Activated CD4-positive, alpha-beta T cell treated with anti-CD3 and anti-CD28 coated beads, Interleukin-2, amount 50 U/mL, for 4 hours (primary cell): ENCODE measurements at regions not wholly inside any gene's neighbourhood (a gene's known extent, or its start where the extent isn't known, plus 50 kb on each side); places are given as distances from the start of the nearest gene placed in this dataset.

Experiments used
- DNase-seq, 2 experiments: peaks; one replicate each; pipeline ENCODE4 v3.0.0-alpha.2; 2020

DNA sequence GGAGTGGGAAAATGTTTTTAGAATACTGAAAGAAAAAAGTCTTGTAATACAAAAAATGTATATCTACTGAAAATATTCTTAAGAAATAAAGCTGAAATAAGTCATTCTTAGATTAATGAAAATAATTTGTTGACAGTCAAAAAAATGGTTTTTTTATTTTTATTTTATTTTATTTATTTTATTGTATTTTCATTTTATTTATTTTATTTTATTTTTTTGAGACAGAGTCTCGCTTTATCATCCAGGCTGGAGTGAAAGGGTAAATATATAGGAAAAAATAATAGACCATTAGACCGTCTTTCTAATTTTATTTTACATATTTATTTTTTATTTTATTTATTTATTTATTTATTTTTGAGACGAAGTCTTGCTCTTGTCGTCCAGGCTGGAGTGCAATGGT lies 1583.6 kb upstream of the TMEFF2 start:
- DNase-seq: no peak

DNA sequence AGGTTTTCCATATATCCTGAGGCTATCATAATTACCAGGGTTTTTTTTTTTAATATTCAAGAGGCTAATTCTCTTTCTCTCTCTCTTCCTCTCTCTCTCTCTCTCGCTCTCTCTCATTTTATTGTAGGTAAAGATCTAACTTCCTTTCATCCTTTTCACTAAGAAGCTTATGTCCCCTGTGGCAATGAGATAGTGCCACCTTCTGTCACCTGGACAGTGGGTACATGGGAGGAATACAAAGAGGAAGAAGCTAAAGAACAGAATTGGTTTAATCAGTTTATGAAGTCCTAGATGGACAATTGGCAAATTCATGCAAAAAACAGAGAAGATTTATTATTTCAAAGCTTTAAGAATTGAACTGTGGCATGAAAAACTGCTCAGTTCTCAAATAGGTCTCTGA lies 1582.3 kb upstream of the TMEFF2 start:
- no peak for DNase-seq

DNA sequence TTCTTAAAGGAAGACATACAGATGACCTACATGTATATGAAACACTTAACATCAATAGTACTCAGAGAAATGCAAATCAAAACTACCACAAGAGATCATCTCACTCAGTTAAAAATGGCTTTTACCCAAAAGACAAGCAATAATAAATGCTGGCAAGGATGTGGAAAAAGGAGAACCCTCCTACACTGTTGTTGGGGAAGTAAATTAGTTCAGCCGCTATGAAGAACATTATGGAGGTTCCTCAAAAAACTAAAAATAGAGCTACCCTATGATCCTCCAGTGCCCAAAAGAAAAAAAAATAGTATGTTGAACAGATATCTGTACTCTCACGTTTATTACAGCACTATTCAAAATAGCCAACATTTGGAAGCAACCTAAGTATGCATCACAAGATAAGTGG lies 1579.4 kb upstream of the TMEFF2 start:
- DNase-seq: no peak

DNA sequence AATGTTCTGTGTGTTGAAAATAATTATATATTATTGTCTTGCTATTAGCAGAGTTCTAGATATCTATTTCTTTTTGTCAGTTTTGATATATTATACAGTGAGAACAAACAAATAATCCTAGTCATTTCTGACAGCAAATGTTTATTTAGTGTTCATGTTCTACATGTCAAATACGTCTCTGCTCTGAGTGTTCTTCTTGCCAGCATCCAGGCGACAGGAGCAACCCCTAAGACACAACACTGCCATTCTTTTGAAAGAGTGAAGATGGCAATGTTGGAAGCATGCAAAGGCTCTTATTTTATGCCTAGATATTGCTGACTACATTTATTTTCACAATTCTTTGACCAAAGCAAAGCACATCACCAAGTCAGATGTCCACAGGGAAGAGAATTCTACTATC lies 1556.6 kb upstream of the TMEFF2 start:
- DNase-seq: no peak

DNA sequence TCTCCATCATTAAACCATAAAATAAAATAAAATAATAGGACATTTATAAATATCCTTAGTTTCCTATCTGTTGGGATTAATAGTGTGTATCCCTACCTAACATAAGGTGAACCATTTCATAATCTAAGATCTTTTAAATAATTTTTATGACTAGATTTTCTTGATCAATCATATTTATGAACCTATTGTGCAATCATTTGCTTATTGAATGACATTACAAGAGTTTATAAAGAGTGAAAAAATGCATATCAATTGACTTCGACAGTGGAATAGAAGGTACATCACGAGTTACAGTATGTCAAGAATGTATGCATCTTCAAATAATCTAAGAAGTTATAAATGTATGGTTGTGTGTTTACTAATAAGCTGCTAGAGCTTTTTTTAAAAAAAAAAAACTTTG lies 1554.8 kb upstream of the TMEFF2 start:
- DNase-seq: no peak

DNA sequence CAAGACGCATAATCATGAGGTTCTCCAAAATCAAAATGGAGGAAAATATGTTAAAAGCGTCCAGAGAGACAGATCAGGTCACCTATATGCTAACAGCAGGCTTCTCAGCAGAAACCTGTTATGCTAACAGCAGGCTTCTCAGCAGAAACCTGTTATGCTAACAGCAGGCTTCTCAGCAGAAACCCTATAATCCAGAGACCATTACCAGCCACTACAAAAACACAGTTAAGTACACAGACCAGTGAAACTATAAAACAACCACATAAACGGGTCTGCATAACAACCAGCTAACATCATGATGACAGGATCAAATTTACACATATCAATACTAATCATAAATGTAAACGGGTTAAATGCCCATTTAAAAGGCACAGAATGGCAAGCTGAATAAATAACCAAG lies 1548.4 kb upstream of the TMEFF2 start:
- no peak for DNase-seq

DNA sequence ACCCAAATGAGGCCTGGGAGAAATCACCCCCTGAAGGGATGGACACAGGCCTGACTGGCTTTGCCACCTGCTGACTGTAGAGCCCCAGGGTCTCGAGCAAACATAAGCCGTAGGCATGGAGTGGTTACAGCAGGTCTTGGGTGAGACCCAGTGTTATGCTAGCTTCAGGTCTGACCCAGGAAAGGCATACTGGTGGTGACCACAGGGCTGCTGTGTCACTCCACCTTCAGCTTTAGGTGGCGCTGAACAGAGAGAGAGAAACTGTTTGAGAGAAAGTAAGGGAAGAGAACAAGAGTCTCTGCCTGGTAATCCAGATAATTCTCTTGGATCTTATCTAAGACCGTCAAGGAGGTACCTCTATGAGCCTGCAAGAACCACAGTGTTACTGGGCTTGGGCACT lies 1544.2 kb upstream of the TMEFF2 start:
- DNase-seq: no peak

DNA sequence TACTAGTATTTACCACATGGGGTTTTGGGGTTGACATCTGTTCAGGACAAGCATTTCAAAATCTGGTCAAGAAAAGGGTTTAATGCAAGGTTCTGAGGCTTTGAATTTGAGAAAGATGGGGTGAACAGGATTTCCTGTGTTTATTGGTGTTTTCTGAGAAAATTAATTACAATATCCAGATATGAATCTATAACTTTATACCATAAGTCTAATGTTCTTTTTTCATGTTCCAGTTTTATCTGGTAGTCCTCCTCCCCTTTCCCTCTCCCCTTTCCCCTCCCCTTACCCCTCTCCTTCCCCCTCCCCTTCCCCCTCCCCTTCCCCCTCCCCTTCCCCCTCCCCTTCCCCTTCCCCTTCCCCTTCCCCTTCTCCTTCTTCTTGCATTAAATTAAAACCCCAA lies 1518.2 kb upstream of the TMEFF2 start:
- DNase-seq: no peak

DNA sequence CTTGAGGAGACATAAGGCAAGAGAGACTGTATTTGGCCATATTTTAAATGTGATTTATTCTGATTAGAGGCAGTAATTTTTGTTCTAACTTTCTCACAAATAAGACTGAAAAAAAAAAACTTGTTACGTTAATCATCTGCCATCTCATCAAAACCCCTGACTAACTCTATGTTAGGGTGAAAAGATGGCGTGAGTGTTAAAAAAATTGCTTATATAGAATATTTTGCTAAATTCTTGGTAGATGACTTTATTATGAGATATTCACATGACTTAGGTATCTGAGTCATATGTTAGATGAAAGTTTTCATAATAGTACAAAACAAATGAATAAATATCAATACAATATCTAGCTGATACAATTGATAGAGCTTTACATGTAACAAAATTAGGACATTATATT lies 1508.7 kb upstream of the TMEFF2 start:
- no peak for DNase-seq

DNA sequence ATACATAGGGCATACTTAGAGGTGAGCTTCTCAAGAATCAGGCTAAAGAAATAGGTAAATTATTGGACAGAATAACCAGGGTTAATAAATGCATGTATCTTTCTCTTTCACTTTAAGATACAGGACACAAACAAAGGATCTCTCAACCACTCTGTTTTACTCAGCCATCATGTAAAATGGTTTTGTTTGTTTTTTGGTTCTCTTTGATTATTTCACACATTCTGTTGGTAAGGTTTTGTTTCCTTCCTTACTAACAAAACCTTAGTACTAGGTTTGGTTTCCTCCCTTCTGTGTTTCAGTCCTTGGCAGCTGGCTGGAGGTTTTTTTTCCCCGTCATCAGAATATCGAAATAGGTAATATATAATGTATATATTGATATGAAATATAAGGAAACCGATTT lies 1506.8 kb upstream of the TMEFF2 start:
- DNase-seq: no peak

DNA sequence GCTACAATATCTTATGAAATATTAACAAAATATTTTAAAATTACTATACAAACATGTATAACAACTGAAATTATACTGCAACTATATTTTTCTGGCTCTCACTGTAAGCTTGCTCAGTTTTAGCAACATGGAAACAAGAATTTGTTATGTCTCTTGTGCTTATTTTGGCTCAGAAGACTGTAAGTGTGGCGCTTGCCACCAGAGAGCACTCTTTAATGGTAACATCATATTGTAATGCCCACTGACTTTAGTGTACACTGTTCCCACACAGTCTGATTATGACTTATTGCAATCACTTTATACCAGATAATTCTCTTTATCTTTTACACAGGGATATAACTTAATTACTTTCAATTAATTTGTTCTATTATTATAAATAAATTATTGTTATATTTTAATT lies 1500.6 kb upstream of the TMEFF2 start:
- no peak for DNase-seq

DNA sequence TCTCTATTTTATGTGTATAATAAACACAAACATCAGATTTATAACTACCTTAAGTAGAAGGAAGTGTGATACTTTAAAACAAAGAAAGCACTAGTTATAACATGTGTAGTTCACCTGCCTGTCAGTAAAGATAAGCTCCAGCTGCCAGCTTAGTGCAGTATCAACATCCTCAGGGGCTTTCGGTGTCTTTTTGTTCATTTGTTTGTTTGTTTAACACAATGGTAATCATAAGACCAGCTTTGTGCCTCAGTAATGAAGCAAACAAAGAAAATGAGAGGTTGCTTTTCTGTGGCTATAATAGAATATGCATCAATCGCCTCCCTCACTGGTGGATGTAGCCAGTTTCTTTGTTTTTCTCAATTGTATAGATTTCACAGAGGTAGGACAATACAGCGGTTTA lies 1499.0 kb upstream of the TMEFF2 start:
- no peak for DNase-seq

DNA sequence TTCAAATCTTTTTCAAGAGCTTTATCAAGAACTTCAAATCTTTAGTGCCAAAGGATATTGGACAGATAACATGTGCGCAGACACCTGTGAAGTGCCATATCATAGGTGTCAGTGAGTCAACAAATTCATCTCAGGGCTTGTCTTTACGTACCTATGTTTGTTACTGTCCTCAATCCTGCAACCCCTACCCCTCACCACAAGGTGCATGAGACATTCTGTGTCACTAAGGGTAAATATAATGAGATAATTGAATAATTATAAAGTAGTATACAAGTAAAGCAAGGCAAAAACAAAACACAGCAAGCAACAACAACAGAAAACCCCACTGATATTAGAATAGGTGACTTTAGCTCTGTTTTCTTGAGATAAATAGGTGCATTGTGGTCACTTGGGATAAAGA lies 1495.8 kb upstream of the TMEFF2 start:
- DNase-seq: no peak

DNA sequence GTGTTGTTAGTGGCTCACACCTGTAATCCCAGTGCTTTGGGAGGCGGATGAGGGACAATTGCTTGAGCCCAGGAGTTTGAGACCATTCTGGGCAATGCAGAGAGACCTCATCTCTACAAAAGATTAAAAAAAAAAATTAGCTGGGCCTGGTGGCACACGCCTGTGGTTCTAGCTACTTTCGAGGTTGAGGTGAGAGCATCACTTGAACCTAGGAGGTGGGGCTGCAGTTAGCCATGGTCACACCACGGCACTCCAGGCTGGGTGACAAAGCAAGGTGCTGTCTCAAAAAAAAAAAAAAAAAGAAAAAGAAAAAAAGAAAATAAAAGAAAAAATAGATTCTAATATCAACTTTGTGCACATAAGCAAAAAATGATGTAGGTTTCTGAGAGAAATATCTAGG lies 1492.5 kb upstream of the TMEFF2 start:
- no peak for DNase-seq

DNA sequence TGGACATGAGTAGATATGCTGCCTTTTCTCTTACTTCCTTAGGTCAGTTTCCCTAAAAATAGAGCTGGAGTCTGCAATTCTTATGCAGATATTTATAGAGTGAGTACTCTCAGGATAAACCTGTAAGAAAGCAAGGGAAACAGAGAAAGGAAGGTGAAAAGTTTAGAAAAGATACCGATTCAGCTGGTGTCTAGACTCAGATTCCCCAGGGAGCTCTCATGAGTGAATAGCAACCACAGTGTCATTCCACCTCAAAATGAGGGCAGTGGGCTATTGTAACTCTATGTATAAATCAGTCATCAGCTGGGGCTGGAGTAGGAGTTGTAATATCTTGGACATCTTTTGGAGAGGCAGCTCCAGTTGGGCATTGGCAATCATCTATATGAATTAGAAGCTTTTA lies 1485.1 kb upstream of the TMEFF2 start:
- no peak for DNase-seq

DNA sequence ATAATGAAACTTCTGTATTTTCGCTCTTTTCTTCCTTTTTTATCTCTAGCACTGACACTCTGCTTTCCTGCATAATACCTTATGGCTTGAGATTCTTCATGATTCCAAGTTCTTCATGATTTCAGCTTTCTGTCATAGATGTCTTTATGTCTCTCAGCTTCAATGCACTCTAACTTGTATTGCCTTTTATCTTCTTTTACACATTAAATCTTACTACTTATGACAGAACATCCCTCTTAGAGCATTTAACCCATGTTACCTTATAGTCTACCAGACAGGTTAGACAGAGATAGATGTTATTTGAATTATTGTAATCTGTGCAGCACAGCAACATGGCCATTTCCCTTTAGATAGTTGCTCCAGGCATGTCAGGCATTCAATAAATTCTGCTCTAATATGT lies 1475.7 kb upstream of the TMEFF2 start:
- DNase-seq: no peak

DNA sequence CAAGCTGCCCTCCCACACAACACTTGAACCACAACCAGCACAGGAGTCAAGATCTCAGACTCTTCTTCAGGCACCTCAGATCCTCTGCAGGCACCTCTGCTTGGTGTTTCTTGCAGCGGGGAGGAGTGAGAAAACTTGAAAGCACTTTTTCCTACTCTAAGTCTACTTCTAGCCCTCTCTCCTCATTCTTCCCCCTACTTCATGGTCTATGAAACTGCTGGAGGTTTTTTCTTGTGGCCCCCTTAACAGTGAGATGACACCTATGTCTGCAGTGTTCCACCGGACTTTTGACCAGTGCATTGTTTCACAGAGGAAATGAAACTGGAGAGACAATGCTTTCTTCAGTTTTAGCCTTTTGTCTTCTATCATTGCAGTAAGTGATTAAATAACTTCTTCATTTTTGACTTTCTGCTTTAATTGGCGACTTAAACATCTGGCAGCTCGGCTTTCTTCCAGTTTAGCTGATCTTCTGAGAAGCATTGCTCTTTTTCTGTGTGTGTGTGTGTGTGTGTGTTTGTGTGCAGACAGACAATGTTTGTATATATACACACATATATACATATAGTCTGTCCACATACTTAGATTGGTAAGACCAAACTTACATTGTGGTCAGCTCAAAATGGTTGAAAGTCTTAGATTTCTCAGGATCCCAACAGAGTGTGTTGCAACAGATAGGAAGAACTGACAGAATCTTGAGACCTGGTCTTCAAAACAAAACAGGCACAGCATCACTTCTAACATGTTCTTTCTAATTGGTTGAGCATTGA lies 1474.0 kb upstream of the TMEFF2 start:
- no peak for DNase-seq

DNA sequence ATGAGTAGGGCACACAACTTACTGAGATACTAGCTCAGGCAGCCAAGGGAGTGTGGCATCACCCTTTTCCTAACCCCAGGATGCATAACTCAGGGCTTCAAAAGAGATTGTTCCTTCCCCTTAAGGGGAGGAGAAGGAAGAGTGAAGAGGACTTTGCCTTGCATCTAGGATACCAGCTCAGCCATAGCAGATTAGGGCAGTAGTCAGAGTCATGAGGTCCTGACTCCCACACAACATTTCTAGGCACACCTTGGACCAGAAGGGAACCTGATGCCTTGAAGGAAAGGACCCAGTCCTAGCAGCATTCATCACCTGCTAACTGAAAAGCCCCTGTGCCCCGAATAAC lies 1433.2 kb upstream of the TMEFF2 start:
- no peak for DNase-seq

DNA sequence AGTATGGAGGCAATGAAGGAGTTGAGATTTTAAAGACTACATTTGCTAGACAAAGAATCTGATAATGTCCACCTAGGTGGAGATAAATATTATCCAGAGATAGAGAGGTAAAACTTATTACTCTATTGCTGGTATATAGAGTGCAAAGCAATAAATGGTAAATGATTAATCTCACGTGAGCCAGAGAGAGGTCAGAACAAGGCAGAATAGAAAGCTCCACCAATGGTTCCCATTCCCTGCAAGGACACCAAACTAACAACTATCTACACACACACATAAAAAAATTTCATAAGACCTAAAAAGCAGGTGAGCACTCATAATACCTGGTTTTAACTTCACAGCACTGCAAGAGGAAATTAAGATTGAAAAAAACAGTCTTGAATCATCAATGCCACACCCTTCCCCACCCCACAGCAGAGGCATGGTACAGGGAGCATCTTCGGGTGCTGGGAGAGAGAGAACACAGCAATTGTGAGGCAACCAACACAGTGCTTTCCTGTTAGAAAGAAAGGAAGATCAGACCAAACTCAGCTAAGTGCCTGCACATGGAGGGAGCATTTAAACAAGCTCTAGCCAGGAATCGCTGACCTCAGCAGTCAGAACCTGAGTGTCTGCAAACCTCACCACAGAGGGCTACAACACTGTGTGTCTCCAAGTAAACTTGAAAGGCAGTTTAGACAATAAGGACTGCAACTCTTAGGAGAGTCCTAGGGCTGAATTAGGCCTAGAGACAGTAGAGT lies 1432.6 kb upstream of the TMEFF2 start:
- DNase-seq: no peak

DNA sequence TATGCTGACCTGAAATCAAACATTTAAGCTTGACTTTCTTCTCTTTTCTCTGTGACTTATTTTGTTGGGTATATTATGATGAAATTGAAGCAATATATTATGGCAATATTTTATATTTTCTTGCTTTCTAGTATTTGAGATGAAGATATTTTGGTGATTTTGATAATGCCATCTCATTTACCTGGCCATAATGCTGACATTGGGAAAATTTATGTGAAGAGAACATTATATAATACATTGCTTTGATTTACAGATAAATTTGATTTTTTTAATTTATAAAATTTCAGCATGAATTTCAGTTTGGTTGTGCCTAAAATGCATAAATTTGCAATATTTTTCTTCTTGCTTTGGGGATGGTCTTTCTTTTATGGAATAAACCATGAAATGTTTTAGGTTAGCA lies 1413.7 kb upstream of the TMEFF2 start:
- no peak for DNase-seq

DNA sequence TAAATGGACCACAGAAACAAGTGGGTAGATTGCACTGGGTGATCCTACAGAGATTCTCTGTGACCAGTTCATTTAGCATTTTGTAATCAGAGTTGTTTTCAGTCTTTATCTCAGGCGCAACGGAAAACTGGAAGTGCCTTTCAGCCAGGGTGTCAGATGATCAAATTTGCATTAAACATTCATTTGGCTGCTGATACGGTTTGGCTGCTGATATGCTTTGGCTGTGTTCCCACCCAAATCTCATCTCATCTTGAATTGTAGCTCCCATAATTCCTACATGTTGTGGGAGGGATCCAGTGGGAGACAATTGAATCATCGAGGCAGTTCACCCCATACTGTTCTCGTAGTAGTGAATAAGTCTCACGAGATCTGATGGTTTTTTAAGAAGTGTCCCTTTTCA lies 1396.1 kb upstream of the TMEFF2 start:
- no peak for DNase-seq

DNA sequence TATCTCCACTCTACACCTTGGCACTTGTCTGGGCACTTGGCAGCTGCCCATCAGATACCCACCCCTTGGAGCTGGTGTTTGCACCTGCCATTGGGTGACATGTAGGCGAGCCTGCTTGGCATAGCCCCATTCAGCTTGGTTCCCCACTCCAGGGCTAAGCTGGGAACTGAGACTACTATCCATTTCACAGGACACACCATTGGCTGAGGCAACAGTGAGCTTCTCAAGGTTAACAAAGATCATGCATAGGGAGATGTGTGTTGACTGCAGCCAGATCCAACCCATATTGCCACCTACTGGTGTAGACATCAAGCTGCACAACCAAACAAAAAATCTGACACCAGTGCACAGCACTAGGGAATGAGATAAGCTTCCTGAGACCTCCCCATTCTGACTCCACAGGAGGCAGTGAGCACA lies 1389.8 kb upstream of the TMEFF2 start:
- no peak for DNase-seq

DNA sequence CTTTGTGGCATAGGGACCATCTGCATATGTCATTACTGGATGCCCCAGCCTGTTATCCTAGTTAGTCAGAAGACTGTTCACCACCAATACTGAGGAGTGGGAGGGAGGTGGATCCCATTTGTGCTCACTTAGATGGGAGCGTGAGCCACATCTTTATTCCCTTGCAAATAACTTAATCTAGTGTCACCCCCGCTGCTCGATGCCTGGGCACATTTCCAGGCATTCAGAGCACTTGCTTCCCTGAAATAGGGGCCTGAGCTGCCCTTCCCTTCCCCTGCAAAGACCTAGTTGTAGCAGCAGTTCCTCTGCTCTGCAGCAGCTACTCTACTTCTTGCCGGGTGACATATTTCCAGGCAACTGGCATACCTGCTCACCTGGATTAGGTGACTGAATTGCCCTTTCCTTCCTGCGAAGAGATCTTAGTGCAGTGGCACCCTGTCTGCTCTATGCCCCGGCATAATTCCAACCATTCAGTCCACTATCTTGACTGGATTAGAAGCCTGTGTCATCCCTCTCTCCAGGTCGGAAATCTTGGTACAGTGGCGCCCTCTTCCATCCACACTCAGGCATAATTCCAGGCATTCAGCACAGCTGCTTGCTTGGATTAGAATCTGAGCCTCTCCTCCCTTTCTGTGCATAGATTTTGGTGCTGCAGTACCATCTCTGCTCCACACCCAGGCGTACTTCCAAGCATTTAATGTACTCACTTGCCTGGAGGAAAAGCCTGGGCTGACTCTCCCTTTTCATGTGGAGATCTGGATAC lies 1389.1 kb upstream of the TMEFF2 start:
- DNase-seq: no peak

DNA sequence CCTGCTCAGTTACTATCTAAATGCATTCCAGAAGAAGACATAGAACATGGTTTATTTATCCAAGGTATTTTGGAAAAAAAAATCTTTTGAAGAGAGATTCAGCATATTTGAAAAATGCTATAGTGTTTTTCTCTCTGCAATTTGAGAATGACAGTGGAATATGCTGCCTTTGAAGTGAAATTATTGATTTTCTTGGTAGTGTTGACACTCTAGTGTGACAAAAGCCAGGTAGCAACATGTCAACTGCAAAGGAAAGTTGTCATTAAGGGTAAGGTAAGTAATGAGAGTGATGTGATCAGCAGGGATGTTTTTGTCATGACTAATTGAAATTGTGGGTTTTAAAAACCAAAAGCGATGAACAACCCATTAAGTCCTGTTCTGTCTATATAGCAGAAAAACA lies 1387.1 kb upstream of the TMEFF2 start:
- no peak for DNase-seq
